HUES64 (cell line): ENCODE measurements at regions not wholly inside any gene's neighbourhood (a gene's known extent, or its start where the extent isn't known, plus 50 kb on each side); places are given as distances from the start of the nearest gene placed in this dataset.
"Not testable (repeated sequence)": the region's sequence is repeated elsewhere in the genome, so short reads cannot be mapped to it uniquely, and the experiment has no call there.

Experiments used
- H3K27ac ChIP-seq: 2 replicates; pipeline ENCODE4 v1.7.0; 2013; ENCODE audit warnings: low read depth, low read length, inconsistent platforms
- H3K27me3 ChIP-seq: 2 replicates; pipeline ENCODE4 v1.6.1; 2013; ENCODE audit warnings: mild to moderate bottlenecking, low read length; ENCODE audit not compliant: insufficient read depth
- H3K36me3 ChIP-seq: 2 replicates; pipeline ENCODE4 v1.6.1; 2013; ENCODE audit warnings: mild to moderate bottlenecking, low read length; ENCODE audit not compliant: insufficient read depth
- H3K4me1 ChIP-seq: 2 replicates; pipeline ENCODE4 v1.6.1; 2013; ENCODE audit warnings: mild to moderate bottlenecking, low read length, moderate library complexity; ENCODE audit not compliant: insufficient read depth
- H3K4me3 ChIP-seq: 2 replicates; pipeline ENCODE4 v1.5.1; 2013; ENCODE audit warnings: mild to moderate bottlenecking, low read length, moderate library complexity
- H3K9ac ChIP-seq: 2 replicates; pipeline ENCODE4 v1.6.1; 2013; ENCODE audit warnings: mild to moderate bottlenecking, low read depth, low read length
- H3K9me3 ChIP-seq: 2 replicates; pipeline ENCODE4 v1.6.1; 2013; ENCODE audit warnings: low read depth, low read length; ENCODE audit not compliant: insufficient read depth
- WGBS: fragments of 150-250, 120-280 bp; methylation state at CpG from one replicate; pipeline ENCODE4 v1.1.7; 2013; ENCODE audit warnings: missing lambda C conversion rate; 5-methylcytosine and 5-hydroxymethylcytosine counted together

- no peaks in the 10 kb centered on the region for H3K4me1 ChIP-seq
- no peak overlapping the region for H3K4me3 ChIP-seq
- no peak overlapping the region for H3K27ac ChIP-seq
- 0 out of 2 replicates have a peak, but pooled peaks cover 11% of the 10 kb centered on the region for H3K9me3 ChIP-seq
- H3K36me3 ChIP-seq = no peaks in the 10 kb centered on the region
- H3K27me3 ChIP-seq = no peaks in the 10 kb centered on the region
- 84% methylated on average over 10 of the region's 11 CpGs for WGBS
- H3K9ac ChIP-seq = no peak overlapping the region
These were observed 100.4 kb upstream of the SLC1A4 start for GRCh38 chr2:64888591-64889309.

- 0 out of 2 replicates have a peak, but pooled peaks cover 11% of the 10 kb centered on the region for H3K9me3 ChIP-seq
- no peak overlapping the region for H3K27ac ChIP-seq
- H3K36me3 ChIP-seq = no peaks in the 10 kb centered on the region
- no peak overlapping the region for H3K4me3 ChIP-seq
- no peaks in the 10 kb centered on the region for H3K4me1 ChIP-seq
- no peak overlapping the region for H3K9ac ChIP-seq
- WGBS = 80% methylated on average over 4 of the region's 4 CpGs
- H3K27me3 ChIP-seq = no peaks in the 10 kb centered on the region
These were observed 99.4 kb upstream of the SLC1A4 start for GRCh38 chr2:64889803-64890202.

- H3K36me3 ChIP-seq, H3K9ac ChIP-seq, H3K9me3 ChIP-seq, H3K4me3 ChIP-seq, H3K27ac ChIP-seq, H3K4me1 ChIP-seq, H3K27me3 ChIP-seq: not testable (repeated sequence)
- 93% methylated on average over 3 of the region's 3 CpGs for WGBS
These were observed 92.6 kb upstream of the SLC1A4 start for GRCh38 chr2:64896572-64896971.

- no peaks in the 10 kb centered on the region for H3K36me3 ChIP-seq
- no peak overlapping the region for H3K9ac ChIP-seq
- H3K4me3 ChIP-seq = no peak overlapping the region
- no peaks in the 10 kb centered on the region for H3K9me3 ChIP-seq
- no peak overlapping the region for H3K27ac ChIP-seq
- H3K4me1 ChIP-seq = no peaks in the 10 kb centered on the region
- H3K27me3 ChIP-seq = no peaks in the 10 kb centered on the region
- 92% methylated on average over 37 of the region's 37 CpGs for WGBS
These were observed 89.9 kb upstream of the SLC1A4 start for GRCh38 chr2:64899081-64899865.

GRCh38 chr2:64899876-64900275 is 89.3 kb upstream of the SLC1A4 start:
- H3K27ac ChIP-seq, H3K9me3 ChIP-seq, H3K4me1 ChIP-seq, H3K9ac ChIP-seq, H3K36me3 ChIP-seq, H3K27me3 ChIP-seq, H3K4me3 ChIP-seq: not testable (repeated sequence)
- 93% methylated on average over 6 of the region's 6 CpGs for WGBS

- no peaks in the 10 kb centered on the region for H3K36me3 ChIP-seq
- 89% methylated on average over 11 of the region's 11 CpGs for WGBS
- H3K9ac ChIP-seq = no peak overlapping the region
- H3K4me1 ChIP-seq = no peaks in the 10 kb centered on the region
- no peaks in the 10 kb centered on the region for H3K9me3 ChIP-seq
- no peak overlapping the region for H3K4me3 ChIP-seq
- H3K27me3 ChIP-seq = no peaks in the 10 kb centered on the region
- H3K27ac ChIP-seq = no peak overlapping the region
These were observed 84.5 kb upstream of the SLC1A4 start for GRCh38 chr2:64904413-64905329.

- 93% methylated on average over 8 of the region's 8 CpGs for WGBS
- no peak overlapping the region for H3K9ac ChIP-seq
- H3K4me3 ChIP-seq = no peak overlapping the region
- no peaks in the 10 kb centered on the region for H3K4me1 ChIP-seq
- H3K9me3 ChIP-seq = no peaks in the 10 kb centered on the region
- no peaks in the 10 kb centered on the region for H3K36me3 ChIP-seq
- no peak overlapping the region for H3K27ac ChIP-seq
- H3K27me3 ChIP-seq = no peaks in the 10 kb centered on the region
These were observed 83.7 kb upstream of the SLC1A4 start for GRCh38 chr2:64905338-64906024.

GRCh38 chr2:64906853-64907536 is 82.2 kb upstream of the SLC1A4 start:
- WGBS = 89% methylated on average over 6 of the region's 6 CpGs
- H3K4me3 ChIP-seq = no peak overlapping the region
- no peaks in the 10 kb centered on the region for H3K4me1 ChIP-seq

GRCh38 chr2:64908406-64908805 is 80.8 kb upstream of the SLC1A4 start:
- Histone ChIP-seq H3K9ac (no peak overlapping the region), H3K9me3 (no peaks in the 10 kb centered on the region), H3K4me1 (peaks cover 4% of the 10 kb centered on the region; the same call in 1 of the 2 replicates), H3K4me3 (no peak overlapping the region), H3K27me3 (no peaks in the 10 kb centered on the region), H3K36me3 (no peaks in the 10 kb centered on the region), H3K27ac (no peak overlapping the region)
- WGBS = 90% methylated on average over 2 of the region's 2 CpGs

More at GRCh38 chr2:64906853-64907536, 82.2 kb upstream of the SLC1A4 start:
- Histone ChIP-seq H3K36me3 (no peaks in the 10 kb centered on the region), H3K9ac (no peak overlapping the region), H3K27ac (no peak overlapping the region), H3K27me3 (no peaks in the 10 kb centered on the region), H3K9me3 (no peaks in the 10 kb centered on the region)

- WGBS = 90% methylated on average over 4 of the region's 4 CpGs
- Histone ChIP-seq H3K4me1 (peaks cover 7% of the 10 kb centered on the region; the same call in 1 of the 2 replicates), H3K27ac (no peak overlapping the region), H3K4me3 (no peak overlapping the region), H3K36me3 (no peaks in the 10 kb centered on the region), H3K9me3 (no peaks in the 10 kb centered on the region), H3K9ac (no peak overlapping the region), H3K27me3 (no peaks in the 10 kb centered on the region)
These were observed 78.7 kb upstream of the SLC1A4 start for GRCh38 chr2:64910523-64910922.
